ENCODE measurements at regions not wholly inside any gene's neighbourhood (a gene's known extent, or its start where the extent isn't known, plus 50 kb on each side); places are given as distances from the start of the nearest gene placed in this dataset.

- TF ChIP-seq CTCF (conservative IDR thresholded peaks at IDR 0.05) (no peak), EZH2 (IDR thresholded peaks at IDR 0.05; ENCODE audit: low read depth) (no peak)
Measured at GRCh38 chr12:16094437-16094836, 183.0 kb downstream of the SLC15A5 start.

Data from PC-9 (cell line).